ENCODE measurements at regions not wholly inside any gene's neighbourhood (a gene's known extent, or its start where the extent isn't known, plus 50 kb on each side); places are given as distances from the start of the nearest gene placed in this dataset.

- no peak for TF ChIP-seq CTCF (conservative IDR thresholded peaks at IDR 0.05)
- no peak overlapping the region for H3K27ac ChIP-seq
Observed at GRCh38 chr13:74986609-74987008, 495.4 kb downstream of the TBC1D4 start.

- TF ChIP-seq CTCF (conservative IDR thresholded peaks at IDR 0.05) = no peak
- peak overlapping the region; percentile 50 for H3K27ac ChIP-seq
Observed at GRCh38 chr13:74979703-74980102, 502.3 kb downstream of the TBC1D4 start.

GRCh38 chr13:74978591-74978990 lies 503.4 kb downstream of the TBC1D4 start:
- H3K27ac ChIP-seq = peak overlapping the region; percentile 50
- TF ChIP-seq CTCF (conservative IDR thresholded peaks at IDR 0.05) = no peak

- no peak overlapping the region for H3K27ac ChIP-seq
- no peak for TF ChIP-seq CTCF (conservative IDR thresholded peaks at IDR 0.05)
Observed at GRCh38 chr13:74977498-74977897, 504.5 kb downstream of the TBC1D4 start.

GRCh38 chr13:74975111-74975510 lies 506.9 kb downstream of the TBC1D4 start:
- H3K27ac ChIP-seq = no peak overlapping the region
- TF ChIP-seq CTCF (conservative IDR thresholded peaks at IDR 0.05) = no peak

GRCh38 chr13:74973935-74974879 lies 507.8 kb downstream of the TBC1D4 start:
- no peak for TF ChIP-seq CTCF (conservative IDR thresholded peaks at IDR 0.05)
- H3K27ac ChIP-seq = no peak overlapping the region

GRCh38 chr13:74969419-74969818 lies 512.5 kb downstream of the TBC1D4 start:
- H3K27ac ChIP-seq = no peak overlapping the region
- TF ChIP-seq CTCF (conservative IDR thresholded peaks at IDR 0.05) = no peak
